Vagina (tissue), 2 donors: ENCODE measurements at regions not wholly inside any gene's neighbourhood (a gene's known extent, or its start where the extent isn't known, plus 50 kb on each side); places are given as distances from the start of the nearest gene placed in this dataset.

Experiments
- POLR2AphosphoS5 ChIP-seq, 2 donors: sonication (generic); formaldehyde crosslinking; IDR thresholded peaks; one replicate each; pipeline ENCODE4 v1.9.0; 2017; ENCODE audit warnings: antibody characterized with exemption in 2 of 2, mild to moderate bottlenecking in 2 of 2, low read depth in 1 of 2; ENCODE audit not compliant: insufficient read depth in 1 of 2
- TF ChIP-seq, protein P1 (sequence below), 3 experiments: fragments of 450-650 bp in 2 of 3; fragments of 200-600 bp in 1 of 3; sonication (generic) in 1 of 3; IDR thresholded peaks; one replicate each; pipeline ENCODE4 v1.5.1; 2017 to 2019; ENCODE audit warnings: antibody characterized with exemption in 3 of 3, mild to moderate bottlenecking in 2 of 3, moderate library complexity in 2 of 3

DNA sequence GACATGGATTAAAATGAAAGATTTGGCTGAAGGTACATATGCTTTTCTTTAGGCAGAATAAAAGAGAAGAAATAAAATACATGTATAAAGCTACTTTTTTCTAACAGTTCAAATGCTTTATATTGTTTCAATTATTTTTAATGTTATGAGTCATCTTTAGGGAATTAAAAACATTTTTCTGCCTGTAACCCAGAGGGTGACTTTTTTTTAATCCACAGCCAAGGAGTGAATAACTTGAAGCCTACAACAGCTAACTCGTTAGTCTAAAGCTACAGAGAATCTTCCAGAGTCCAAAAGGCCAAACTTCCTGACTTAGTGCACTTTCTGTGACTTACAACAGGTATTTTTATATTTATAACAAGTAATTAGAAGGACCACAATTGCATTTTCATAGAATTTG lies 151.6 kb downstream of the SEC23A start:
- no peak for TF ChIP-seq POLR2AphosphoS5 (IDR thresholded peaks at IDR 0.05; ENCODE audit: insufficient read depth in 1 of 2, low read depth in 1 of 2)
- TF ChIP-seq, protein P1, sequence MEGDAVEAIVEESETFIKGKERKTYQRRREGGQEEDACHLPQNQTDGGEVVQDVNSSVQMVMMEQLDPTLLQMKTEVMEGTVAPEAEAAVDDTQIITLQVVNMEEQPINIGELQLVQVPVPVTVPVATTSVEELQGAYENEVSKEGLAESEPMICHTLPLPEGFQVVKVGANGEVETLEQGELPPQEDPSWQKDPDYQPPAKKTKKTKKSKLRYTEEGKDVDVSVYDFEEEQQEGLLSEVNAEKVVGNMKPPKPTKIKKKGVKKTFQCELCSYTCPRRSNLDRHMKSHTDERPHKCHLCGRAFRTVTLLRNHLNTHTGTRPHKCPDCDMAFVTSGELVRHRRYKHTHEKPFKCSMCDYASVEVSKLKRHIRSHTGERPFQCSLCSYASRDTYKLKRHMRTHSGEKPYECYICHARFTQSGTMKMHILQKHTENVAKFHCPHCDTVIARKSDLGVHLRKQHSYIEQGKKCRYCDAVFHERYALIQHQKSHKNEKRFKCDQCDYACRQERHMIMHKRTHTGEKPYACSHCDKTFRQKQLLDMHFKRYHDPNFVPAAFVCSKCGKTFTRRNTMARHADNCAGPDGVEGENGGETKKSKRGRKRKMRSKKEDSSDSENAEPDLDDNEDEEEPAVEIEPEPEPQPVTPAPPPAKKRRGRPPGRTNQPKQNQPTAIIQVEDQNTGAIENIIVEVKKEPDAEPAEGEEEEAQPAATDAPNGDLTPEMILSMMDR (IDR thresholded peaks at IDR 0.05) = no peak
